ENCODE measurements at regions not wholly inside any gene's neighbourhood (a gene's known extent, or its start where the extent isn't known, plus 50 kb on each side); places are given as distances from the start of the nearest gene placed in this dataset.

GRCh38 chr7:155138204-155138603, 68.1 kb downstream of the HTR5A start:
- no peak for DNase-seq

- no peak for DNase-seq
These were observed 71.4 kb downstream of the HTR5A start for GRCh38 chr7:155141562-155141961.

GRCh38 chr7:155143381-155143780, 73.3 kb downstream of the HTR5A start:
- no peak for DNase-seq

GRCh38 chr7:155144371-155144770, 74.2 kb downstream of the HTR5A start:
- no peak for DNase-seq

GRCh38 chr7:155145477-155146255, 75.5 kb downstream of the HTR5A start:
- no peak for DNase-seq

- no peak for DNase-seq
These were observed 77.0 kb downstream of the HTR5A start for GRCh38 chr7:155147172-155147571.

GRCh38 chr7:155147624-155148023, 77.5 kb downstream of the HTR5A start:
- DNase-seq = no peak

GRCh38 chr7:155153676-155154075, 83.6 kb downstream of the HTR5A start:
- no peak for DNase-seq

GRCh38 chr7:155154586-155154985, 84.5 kb downstream of the HTR5A start:
- DNase-seq = no peak

- no peak for DNase-seq
These were observed 91.6 kb downstream of the HTR5A start for GRCh38 chr7:155161690-155162089.

- no peak for DNase-seq
These were observed 92.3 kb downstream of the HTR5A start for GRCh38 chr7:155162422-155162821.

- no peak for DNase-seq
These were observed 93.6 kb downstream of the HTR5A start for GRCh38 chr7:155163696-155164095.

GRCh38 chr7:155164316-155164715, 94.2 kb downstream of the HTR5A start:
- DNase-seq = no peak

- DNase-seq = no peak
These were observed 96.0 kb downstream of the HTR5A start for GRCh38 chr7:155166108-155166507.

- peak; percentile 60 for DNase-seq
These were observed 96.7 kb downstream of the HTR5A start for GRCh38 chr7:155166673-155167370.

- DNase-seq = no peak
These were observed 97.7 kb downstream of the HTR5A start for GRCh38 chr7:155167706-155168365.

GRCh38 chr7:155168597-155169480, 98.7 kb downstream of the HTR5A start:
- DNase-seq = no peak

GRCh38 chr7:155169498-155170065, 99.5 kb downstream of the HTR5A start:
- no peak for DNase-seq

- DNase-seq = no peak
These were observed 100.2 kb downstream of the HTR5A start for GRCh38 chr7:155170331-155170730.

- DNase-seq = no peak
These were observed 102.0 kb downstream of the HTR5A start for GRCh38 chr7:155172141-155172540.

GRCh38 chr7:155173905-155174304, 103.8 kb downstream of the HTR5A start:
- DNase-seq = no peak

GRCh38 chr7:155178096-155178495, 108.0 kb downstream of the HTR5A start:
- no peak for DNase-seq

- no peak for DNase-seq
These were observed 111.6 kb downstream of the HTR5A start for GRCh38 chr7:155181768-155182167.
